DMS153 (cell line): ENCODE measurements at regions not wholly inside any gene's neighbourhood (a gene's known extent, or its start where the extent isn't known, plus 50 kb on each side); places are given as distances from the start of the nearest gene placed in this dataset.

Experiments
- DNase-seq: peaks from one replicate; lab custom pipeline; 2025; lab: John Stamatoyannopoulos, UW

DNA sequence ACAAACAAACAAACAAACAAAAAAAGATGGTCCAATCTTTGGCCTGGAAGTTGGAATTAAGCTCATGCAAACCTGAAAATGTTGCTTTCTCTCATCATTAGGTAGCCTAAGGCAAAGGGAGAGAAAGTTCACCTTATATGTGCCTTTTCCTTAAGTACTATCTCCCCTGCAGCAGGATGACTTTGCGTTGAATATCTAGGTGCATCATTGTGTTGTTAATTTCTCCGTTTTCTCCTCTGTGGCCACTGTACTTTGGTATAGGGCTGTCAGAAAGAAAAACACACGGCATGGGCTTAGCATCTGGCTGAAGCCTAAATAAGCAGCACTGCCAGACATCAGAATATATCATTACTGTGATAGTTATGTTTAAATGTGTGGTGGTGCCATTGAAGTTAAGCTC, 345.5 kb downstream of the BCAT1 start:
- no peak for DNase-seq

- no peak for DNase-seq
Observed at GRCh38 chr12:24600996-24601395, 347.9 kb downstream of the BCAT1 start.

DNA sequence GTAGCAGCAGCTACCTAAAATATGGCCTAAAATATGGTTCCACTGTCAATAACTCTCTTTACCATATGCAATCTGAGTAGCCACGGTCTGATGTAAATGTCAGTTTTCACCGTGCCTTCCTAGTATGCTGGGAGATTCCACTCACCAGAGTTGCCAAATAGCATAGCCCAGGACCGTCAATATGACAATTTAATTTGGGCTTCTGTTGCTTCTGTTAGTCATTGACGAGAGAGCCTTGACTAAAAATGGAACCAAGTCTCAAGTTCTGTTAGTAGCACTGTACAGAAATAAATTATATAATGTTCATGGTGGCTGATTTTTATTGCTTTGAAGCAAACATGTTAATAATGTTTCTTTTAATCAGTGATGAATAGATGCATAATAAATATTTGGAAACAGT, 348.4 kb downstream of the BCAT1 start:
- DNase-seq = no peak

GRCh38 chr12:24599736-24600135, 349.2 kb downstream of the BCAT1 start:
- no peak for DNase-seq

DNA sequence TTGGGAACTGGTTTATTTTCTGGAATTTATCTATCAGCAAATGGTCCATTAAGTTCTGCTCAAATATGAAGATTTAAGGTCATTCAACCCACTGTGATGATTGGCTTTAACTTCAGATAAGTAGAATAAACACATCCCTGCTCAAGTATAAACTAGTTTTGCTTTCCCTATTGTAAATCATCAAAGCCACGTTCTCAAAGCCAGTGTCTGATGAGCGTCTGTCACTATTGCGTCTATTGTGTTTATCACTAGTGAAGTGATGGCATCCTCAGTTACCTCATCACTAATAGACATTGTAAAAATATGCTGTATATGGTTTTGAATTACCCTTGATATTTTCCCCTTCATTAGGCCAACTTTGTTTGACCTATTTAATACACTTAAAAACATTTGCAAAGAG, 351.3 kb downstream of the BCAT1 start:
- DNase-seq = no peak

GRCh38 chr12:24596768-24597388, 352.0 kb downstream of the BCAT1 start:
- DNase-seq = no peak

DNA sequence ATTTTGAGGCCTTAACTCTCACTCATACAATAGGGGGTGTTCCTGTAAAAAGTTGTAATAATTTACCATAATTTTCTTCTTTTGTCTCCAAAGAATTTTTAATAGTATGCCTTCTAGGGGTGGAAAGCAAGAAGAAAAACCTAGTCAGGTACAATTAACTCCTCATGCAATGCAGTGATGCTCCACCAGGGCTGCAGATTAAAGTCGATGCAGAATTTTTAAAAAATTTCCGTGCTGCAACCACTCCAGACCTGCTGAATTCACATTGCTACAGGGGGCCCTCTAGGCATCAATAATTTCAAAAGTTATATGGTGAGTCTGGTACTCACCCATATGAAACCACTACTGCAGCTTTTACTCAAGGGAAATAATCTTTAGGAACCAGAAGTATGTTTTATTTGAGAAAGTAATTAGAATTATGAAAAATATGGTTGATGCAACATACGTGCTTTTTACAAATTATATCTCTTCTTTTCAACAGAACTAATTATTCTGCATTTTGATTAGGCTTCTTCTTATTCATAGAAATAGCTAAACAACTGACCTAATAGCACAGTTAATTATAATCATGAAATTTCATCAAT, 353.2 kb downstream of the BCAT1 start:
- DNase-seq = no peak

DNA sequence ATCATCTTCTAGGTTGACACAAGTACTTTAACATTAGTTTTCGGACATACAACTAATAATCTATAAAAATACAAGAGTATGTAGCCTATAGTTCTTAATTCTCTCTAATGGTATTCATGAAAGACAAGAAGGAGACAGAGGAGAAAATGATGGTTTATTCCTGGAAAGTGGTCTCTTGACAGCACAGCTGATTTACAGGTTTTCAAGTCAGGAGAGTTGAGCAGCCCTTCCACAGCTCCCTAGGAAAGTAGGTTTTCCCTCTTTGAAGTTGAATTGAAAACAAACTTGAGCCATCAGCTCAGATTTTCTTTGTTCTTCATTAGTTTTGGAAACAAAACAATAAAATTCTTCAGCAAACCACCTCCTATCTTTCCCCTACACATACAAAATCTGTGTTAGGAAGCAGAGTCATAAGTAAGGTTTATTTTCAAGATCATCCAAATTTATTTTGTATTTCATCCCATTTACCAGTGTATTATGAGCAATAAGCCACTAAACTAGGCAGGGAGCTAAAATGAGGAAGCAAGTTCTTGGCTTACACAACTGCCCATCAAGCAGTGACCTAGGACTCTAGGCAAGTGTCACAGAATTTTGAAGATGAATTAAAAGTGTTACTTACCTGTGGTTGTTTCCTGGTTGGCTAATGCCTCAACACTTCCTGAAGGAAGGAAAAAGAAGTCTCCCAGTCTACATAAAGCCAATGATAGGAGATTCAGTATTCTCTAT, 357.0 kb downstream of the BCAT1 start:
- DNase-seq = no peak

- DNase-seq = no peak
Observed at GRCh38 chr12:24591079-24591626, 357.7 kb downstream of the BCAT1 start.

DNA sequence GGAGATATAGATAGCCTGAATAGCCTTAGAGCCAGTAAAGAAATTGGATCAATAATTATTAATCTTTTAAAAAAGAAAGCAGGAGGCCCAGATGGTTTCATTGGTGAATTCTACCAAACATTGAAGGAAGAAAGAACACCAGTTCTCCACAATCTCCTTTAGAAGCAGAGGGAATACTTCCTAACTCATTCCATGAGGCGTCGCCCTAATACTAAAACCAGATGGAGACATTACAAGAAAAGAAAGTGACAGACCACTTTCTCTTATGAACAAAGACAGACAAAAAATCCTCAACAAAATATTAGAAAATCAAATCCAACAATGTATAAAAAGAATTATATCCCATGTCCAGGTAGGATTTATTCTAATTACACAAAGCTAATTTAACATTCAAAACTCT, 362.6 kb downstream of the BCAT1 start:
- no peak for DNase-seq

DNA sequence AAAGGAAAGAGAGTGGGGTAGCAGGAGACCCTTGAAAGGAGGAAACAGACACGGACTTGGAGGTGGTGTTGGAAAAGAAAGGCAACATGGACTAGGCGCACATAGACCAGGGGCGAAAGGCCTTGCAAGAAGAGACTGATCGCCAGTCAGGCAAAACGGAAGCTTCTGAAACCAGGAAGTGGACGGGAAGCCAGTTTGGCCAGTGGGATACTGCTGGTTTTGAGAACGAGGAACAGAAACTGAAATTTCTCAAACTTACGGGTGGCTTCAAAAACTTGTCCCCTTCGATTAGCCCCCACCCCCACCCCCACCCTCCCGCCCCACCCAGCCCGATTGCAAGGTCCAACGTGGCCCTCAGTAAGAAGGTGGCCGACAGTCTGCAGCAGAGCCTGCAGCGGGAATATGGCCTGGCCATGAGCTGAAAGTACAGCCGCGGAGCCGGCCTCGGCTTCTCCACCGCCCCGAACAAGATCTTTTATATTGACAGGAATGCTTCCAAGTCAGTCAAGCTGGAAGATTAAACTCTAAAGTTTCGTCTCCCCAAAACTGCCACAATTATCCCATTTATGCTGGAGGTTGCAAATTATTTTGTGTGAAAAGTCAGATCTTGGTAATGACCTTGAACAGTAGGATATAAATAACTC, 364.7 kb downstream of the BCAT1 start:
- no peak for DNase-seq

- no peak for DNase-seq
Observed at GRCh38 chr12:24582954-24583601, 365.8 kb downstream of the BCAT1 start.

DNA sequence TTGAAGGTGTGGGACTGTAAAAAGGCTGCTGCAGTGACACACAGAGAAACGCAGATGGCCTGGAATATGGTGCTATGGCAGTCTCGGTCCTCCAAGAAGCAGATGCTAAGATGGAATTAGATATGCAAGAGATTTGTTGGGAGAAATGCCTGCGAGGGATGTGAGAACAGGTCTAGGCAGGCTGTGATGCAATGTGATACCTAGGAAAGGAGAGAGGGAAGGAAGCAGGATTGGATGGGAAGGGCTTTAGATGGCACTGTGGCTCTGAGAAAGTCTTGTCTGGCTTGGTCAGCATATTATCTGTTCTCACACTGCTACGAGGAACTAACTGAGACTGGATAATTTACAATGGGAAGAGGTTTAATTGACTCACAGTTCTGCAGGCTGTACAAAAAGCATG, 374.4 kb downstream of the BCAT1 start:
- no peak for DNase-seq

DNA sequence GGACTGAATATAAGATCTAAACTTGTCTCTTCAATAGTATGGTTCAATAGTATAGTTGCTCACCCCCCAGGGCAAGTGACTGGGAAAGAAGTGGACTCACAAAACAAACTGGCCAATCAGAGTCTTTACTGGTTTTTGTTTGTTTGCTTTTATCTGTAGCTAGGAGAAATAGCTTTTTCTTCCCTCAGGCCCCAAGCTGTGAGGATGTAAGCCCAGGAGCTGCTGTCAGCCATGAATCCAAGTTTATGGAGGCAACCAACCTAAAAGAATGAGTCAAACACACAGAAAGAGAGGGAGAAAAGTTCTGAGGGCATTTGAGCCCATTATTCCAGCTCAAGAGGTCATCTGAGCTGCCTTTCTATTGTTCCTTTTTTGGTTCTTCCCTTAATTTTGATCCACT, 375.3 kb downstream of the BCAT1 start:
- no peak for DNase-seq

GRCh38 chr12:24565300-24565699, 383.6 kb downstream of the BCAT1 start:
- no peak for DNase-seq

DNA sequence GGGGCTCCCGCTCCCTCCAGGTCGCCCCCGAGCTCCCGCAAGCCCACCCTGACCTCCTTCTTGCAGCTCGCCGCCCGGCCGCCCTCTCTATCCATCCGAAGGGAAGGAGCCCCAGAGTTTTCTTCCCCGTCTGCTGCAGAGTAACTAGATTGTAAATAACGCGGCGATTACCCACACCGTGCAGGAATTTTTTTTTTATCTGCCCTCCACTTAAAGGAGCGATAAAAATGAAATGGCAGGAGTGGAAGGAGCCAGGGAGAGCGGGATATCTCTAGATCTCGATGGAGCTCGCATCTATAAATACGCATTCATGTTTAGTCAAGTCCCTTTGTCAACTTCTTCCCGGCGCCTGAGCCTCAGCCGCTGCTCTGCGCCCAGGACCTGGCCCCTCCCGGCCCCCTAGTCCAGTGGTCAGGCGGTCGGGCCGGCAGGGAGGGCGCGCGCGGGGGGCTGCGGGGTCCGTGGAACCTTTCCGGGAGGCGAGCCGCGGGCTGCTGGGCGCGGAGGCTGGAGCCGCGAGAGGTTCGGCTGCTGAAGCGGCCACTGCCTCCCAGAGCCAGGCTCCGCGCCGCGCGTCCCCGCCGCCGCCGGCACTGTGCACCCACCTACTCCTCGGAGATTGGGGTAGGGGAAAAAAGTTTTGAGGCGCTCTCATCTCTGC, 386.0 kb downstream of the BCAT1 start:
- DNase-seq = peak; percentile 42

DNA sequence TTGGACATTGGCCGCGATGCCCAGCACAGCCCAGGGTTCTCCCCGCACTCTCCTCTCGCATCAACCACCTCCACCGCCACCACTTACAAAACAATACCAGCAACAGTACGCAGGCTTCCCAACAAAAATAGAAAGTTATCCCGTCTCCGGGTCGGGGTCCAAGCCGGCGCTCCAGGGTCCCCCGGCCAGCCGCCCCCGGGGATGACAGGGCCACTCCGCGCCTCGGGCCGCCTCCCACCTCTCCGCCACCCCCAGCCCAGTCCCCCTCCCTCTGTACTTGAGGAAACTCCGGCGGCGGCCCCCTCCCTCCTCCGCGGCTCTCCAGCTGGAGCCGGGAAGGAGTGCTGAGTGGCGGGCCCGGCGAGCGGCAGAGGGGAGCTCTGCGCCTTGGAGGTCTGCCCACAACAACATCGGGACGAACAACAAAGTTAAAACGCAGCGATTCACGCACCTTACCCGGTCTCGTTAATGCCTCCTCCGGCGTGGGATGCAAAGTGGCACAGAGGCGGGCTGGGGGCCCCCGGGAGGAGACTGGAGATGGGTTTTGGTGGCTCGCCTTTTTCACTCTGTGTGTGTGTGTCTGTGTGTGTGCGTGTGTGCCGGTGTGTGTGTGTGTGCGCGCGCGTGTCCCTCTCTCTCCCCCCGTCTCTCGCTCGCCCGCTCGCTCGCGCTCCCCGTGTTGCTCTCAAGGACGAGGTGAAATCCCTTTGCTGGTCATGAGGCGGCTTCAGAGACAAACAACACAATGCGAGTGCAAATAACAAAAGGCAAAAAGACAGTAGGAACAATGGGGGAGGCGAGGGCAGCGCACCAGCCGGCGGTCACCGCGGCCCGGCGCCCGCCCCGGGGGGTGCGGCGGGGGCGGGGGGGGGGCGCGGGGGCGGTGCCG, 386.8 kb downstream of the BCAT1 start:
- peak; percentile 11 for DNase-seq

- no peak for DNase-seq
Observed at GRCh38 chr12:24561411-24561871, 387.5 kb downstream of the BCAT1 start.

- no peak for DNase-seq
Observed at GRCh38 chr12:24560831-24561271, 388.1 kb downstream of the BCAT1 start.

DNA sequence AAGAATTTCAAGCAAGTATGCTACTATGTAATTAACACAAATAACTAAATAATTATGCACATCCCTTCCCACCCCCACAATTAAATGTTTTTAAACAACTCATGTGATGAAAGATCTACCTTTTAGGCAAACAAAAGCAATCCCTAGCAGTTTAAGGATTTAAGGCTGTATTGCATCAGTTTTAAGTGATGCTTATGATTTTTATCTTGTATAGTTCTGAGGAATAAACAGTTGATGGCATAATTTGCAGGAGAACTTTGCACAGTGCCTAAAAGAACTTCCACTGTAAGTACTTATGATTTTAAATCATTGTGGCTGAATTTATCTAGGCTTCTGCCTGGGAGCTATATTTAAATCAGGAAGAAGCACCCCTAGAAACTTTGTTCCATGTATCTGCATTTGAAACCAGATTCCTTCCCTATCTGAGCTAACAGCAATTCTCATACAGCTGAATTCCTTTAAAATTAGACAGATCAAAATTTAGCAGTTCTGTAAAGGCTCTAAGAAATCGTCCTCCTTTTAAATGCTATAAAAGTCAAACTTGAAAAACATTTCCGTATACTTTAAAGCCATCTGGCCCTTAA, 388.6 kb downstream of the BCAT1 start:
- DNase-seq = no peak
